ENCODE measurements at regions not wholly inside any gene's neighbourhood (a gene's known extent, or its start where the extent isn't known, plus 50 kb on each side); places are given as distances from the start of the nearest gene placed in this dataset.

GRCh38 chr12:98274430-98275130, 240.8 kb upstream of the TMPO start:
- intact Hi-C loops (cut with DNase I; ENCODE audit: low total_unique reads) = no loop called here
- Histone ChIP-seq H3K27me3 (no peaks in the 10 kb centered on the region), H3K27ac (no peak overlapping the region), H3K36me3 (no peaks in the 10 kb centered on the region), H3K9me3 (peaks cover 0 to 1% of the 10 kb centered on the region in 2 donors), H3K4me3 (no peak overlapping the region), H3K4me1 (no peaks in the 10 kb centered on the region)
- DNase-seq (ENCODE audit: low spot score in 2 of 2) = no peak
- TF ChIP-seq CTCF (IDR thresholded peaks at IDR 0.05) (no peak), POLR2AphosphoS5 (IDR thresholded peaks at IDR 0.05) (no peak), POLR2A (IDR thresholded peaks at IDR 0.05) (no peak)

- DNase-seq (ENCODE audit: low spot score in 2 of 2) = no peak
- Histone ChIP-seq H3K27me3 (no peaks in the 10 kb centered on the region), H3K36me3 (no peaks in the 10 kb centered on the region), H3K27ac (no peak overlapping the region), H3K4me1 (no peaks in the 10 kb centered on the region), H3K4me3 (no peak overlapping the region), H3K9me3 (no peaks in the 10 kb centered on the region)
- no peak for TF ChIP-seq CTCF (IDR thresholded peaks at IDR 0.05)
- no peak for TF ChIP-seq POLR2AphosphoS5 (IDR thresholded peaks at IDR 0.05)
- TF ChIP-seq POLR2A (IDR thresholded peaks at IDR 0.05) = no peak
- intact Hi-C loops (cut with DNase I; ENCODE audit: low total_unique reads) = no loop called here
Observed at GRCh38 chr12:98275131-98275475, 240.3 kb upstream of the TMPO start.

- Histone ChIP-seq H3K4me1 (no peaks in the 10 kb centered on the region), H3K27me3 (no peaks in the 10 kb centered on the region), H3K4me3 (no peak overlapping the region), H3K27ac (no peak overlapping the region), H3K36me3 (no peaks in the 10 kb centered on the region), H3K9me3 (no peaks in the 10 kb centered on the region)
- TF ChIP-seq POLR2A (IDR thresholded peaks at IDR 0.05) (no peak), CTCF (IDR thresholded peaks at IDR 0.05) (no peak), POLR2AphosphoS5 (IDR thresholded peaks at IDR 0.05) (no peak)
- intact Hi-C loops (cut with DNase I; ENCODE audit: low total_unique reads) = no loop called here
- no peak for DNase-seq (ENCODE audit: low spot score in 2 of 2)
Observed at GRCh38 chr12:98280152-98280551, 235.2 kb upstream of the TMPO start.

- DNase-seq (ENCODE audit: low spot score in 2 of 2) = no peak
Observed at GRCh38 chr12:98280621-98281020, 234.8 kb upstream of the TMPO start.

GRCh38 chr12:98291828-98292227, 223.6 kb upstream of the TMPO start:
- no peak overlapping the region for H3K4me3 ChIP-seq
- H3K9me3 ChIP-seq = no peaks in the 10 kb centered on the region
- H3K27ac ChIP-seq = no peak overlapping the region
- intact Hi-C loops (cut with DNase I; ENCODE audit: low total_unique reads) = no loop called here
- no peaks in the 10 kb centered on the region for H3K4me1 ChIP-seq
- no peaks in the 10 kb centered on the region for H3K36me3 ChIP-seq
- no peak for DNase-seq (ENCODE audit: low spot score in 2 of 2)
- no peaks in the 10 kb centered on the region for H3K27me3 ChIP-seq
- no peak for TF ChIP-seq CTCF (IDR thresholded peaks at IDR 0.05)
- TF ChIP-seq POLR2AphosphoS5 (IDR thresholded peaks at IDR 0.05) = no peak
- no peak for TF ChIP-seq POLR2A (IDR thresholded peaks at IDR 0.05)

More at GRCh38 chr12:98280621-98281020, 234.8 kb upstream of the TMPO start:
- no peaks in the 10 kb centered on the region for H3K9me3 ChIP-seq
- H3K4me3 ChIP-seq = no peak overlapping the region
- intact Hi-C loops (cut with DNase I; ENCODE audit: low total_unique reads) = no loop called here
- TF ChIP-seq POLR2AphosphoS5 (IDR thresholded peaks at IDR 0.05) (no peak), CTCF (IDR thresholded peaks at IDR 0.05) (no peak), POLR2A (IDR thresholded peaks at IDR 0.05) (no peak)
- no peaks in the 10 kb centered on the region for H3K36me3 ChIP-seq
- no peaks in the 10 kb centered on the region for H3K27me3 ChIP-seq
- no peaks in the 10 kb centered on the region for H3K4me1 ChIP-seq
- H3K27ac ChIP-seq = no peak overlapping the region

Measured in breast epithelium (tissue), 4 donors.